ENCODE measurements at regions not wholly inside any gene's neighbourhood (a gene's known extent, or its start where the extent isn't known, plus 50 kb on each side); places are given as distances from the start of the nearest gene placed in this dataset.

- Histone ChIP-seq H4K20me1 (ENCODE audit: control insufficient read depth, insufficient read depth, low read length, poor library complexity, severe bottlenecking) (no peaks in the 10 kb centered on the region), H3K9me3 (ENCODE audit: control extremely low read depth in 1 of 3, control insufficient read depth in 2 of 3, insufficient read depth in 1 of 3, low read length in 2 of 3) (peaks cover 0 to 15% (median 0%) of the 10 kb centered on the region in 3 donors), H3K4me2 (replicated peaks; ENCODE audit: low read depth, low read length, poor library complexity, severe bottlenecking) (no peak overlapping the region), H3K27me3 (replicated peaks in 1 of 4; ENCODE audit: control extremely low read depth in 1 of 4, control insufficient read depth in 3 of 4, insufficient read depth in 4 of 4, low read length in 3 of 4) (peaks cover 0 to 29% (median 5%) of the 10 kb centered on the region in 4 experiments), H3K79me2 (ENCODE audit: control insufficient read depth, insufficient read depth, low read length) (no peaks in the 10 kb centered on the region), H3K4me3 (ENCODE audit: control extremely low read depth in 1 of 5, extremely low read depth in 1 of 5, insufficient read depth in 1 of 5, low read depth in 2 of 5, low read length in 4 of 5) (no peak overlapping the region), H3K4me1 (ENCODE audit: control insufficient read depth in 2 of 2, insufficient read depth in 2 of 2, low read length in 2 of 2) (no peaks in the 10 kb centered on the region), H3K27ac (ENCODE audit: low read length in 2 of 2) (no peak overlapping the region), H3K9ac (ENCODE audit: low read length) (no peak overlapping the region), H2AFZ (ENCODE audit: insufficient read depth, low read depth, low read length, poor library complexity, severe bottlenecking) (no peak overlapping the region), H3K36me3 (replicated peaks in 1 of 2; ENCODE audit: control extremely low read depth in 1 of 2, control insufficient read depth in 1 of 2, extremely low read depth in 1 of 2, insufficient read depth in 2 of 2, low read length in 1 of 2) (no peaks in the 10 kb centered on the region)
- POLR2A ChIA-PET = no interaction called here
- Mint-ChIP-seq H3K4me1 (no peaks in the 10 kb centered on the region), H3K27ac (no peak overlapping the region), H3K4me3 (no peak overlapping the region), H3K27me3 (peaks cover 26% of the 10 kb centered on the region), H3K9me3 (ENCODE audit: insufficient read depth) (peaks cover 10% of the 10 kb centered on the region)
- ATAC-seq (ENCODE audit: low read depth) (no peak), DNase-seq (no peak)
- CTCF ChIA-PET = no interaction called here
- 79% methylated on average over 3 of the region's 3 CpGs for WGBS (ENCODE audit: insufficient coverage)
- TF ChIP-seq EZH2 (IDR thresholded peaks at IDR 0.05; ENCODE audit: borderline replicate concordance, insufficient read depth, low read depth, low read length, poor library complexity, severe bottlenecking) (no peak), CTCF (IDR thresholded peaks at IDR 0.05) (no peak)
- intact Hi-C loops (cut with micrococcal nuclease) = no loop called here
These were observed 51.2 kb upstream of the PRR20G start for GRCh38 chr3:127339016-127339415.

- Histone ChIP-seq H3K36me3 (replicated peaks in 1 of 2; ENCODE audit: control extremely low read depth in 1 of 2, control insufficient read depth in 1 of 2, extremely low read depth in 1 of 2, insufficient read depth in 2 of 2, low read length in 1 of 2) (no peaks in the 10 kb centered on the region), H3K4me3 (ENCODE audit: control extremely low read depth in 1 of 5, extremely low read depth in 1 of 5, insufficient read depth in 1 of 5, low read depth in 2 of 5, low read length in 4 of 5) (no peak overlapping the region), H3K9me3 (ENCODE audit: control extremely low read depth in 1 of 3, control insufficient read depth in 2 of 3, insufficient read depth in 1 of 3, low read length in 2 of 3) (peaks cover 0 to 20% (median 0%) of the 10 kb centered on the region in 3 donors), H3K9ac (ENCODE audit: low read length) (no peak overlapping the region), H3K27ac (ENCODE audit: low read length in 2 of 2) (no peak overlapping the region), H3K79me2 (ENCODE audit: control insufficient read depth, insufficient read depth, low read length) (no peaks in the 10 kb centered on the region), H3K4me2 (replicated peaks; ENCODE audit: low read depth, low read length, poor library complexity, severe bottlenecking) (no peak overlapping the region), H2AFZ (ENCODE audit: insufficient read depth, low read depth, low read length, poor library complexity, severe bottlenecking) (no peak overlapping the region), H3K4me1 (ENCODE audit: control insufficient read depth in 2 of 2, insufficient read depth in 2 of 2, low read length in 2 of 2) (no peaks in the 10 kb centered on the region), H4K20me1 (ENCODE audit: control insufficient read depth, insufficient read depth, low read length, poor library complexity, severe bottlenecking) (no peaks in the 10 kb centered on the region), H3K27me3 (replicated peaks in 1 of 4; ENCODE audit: control extremely low read depth in 1 of 4, control insufficient read depth in 3 of 4, insufficient read depth in 4 of 4, low read length in 3 of 4) (peaks cover 0 to 29% (median 5%) of the 10 kb centered on the region in 4 experiments)
- Mint-ChIP-seq H3K4me3 (no peak overlapping the region), H3K27ac (no peak overlapping the region), H3K9me3 (ENCODE audit: insufficient read depth) (peaks cover 10% of the 10 kb centered on the region), H3K27me3 (peaks cover 22% of the 10 kb centered on the region), H3K4me1 (no peaks in the 10 kb centered on the region)
- no peak for TF ChIP-seq EZH2 (IDR thresholded peaks at IDR 0.05; ENCODE audit: borderline replicate concordance, insufficient read depth, low read depth, low read length, poor library complexity, severe bottlenecking)
- no peak for TF ChIP-seq CTCF (IDR thresholded peaks at IDR 0.05)
- intact Hi-C loops (cut with micrococcal nuclease) = no loop called here
- ChIA-PET POLR2A (no interaction called here), CTCF (no interaction called here)
- 25% methylated on average over 52 of the region's 52 CpGs for WGBS (ENCODE audit: insufficient coverage)
- no peak for ATAC-seq (ENCODE audit: low read depth)
- DNase-seq = no peak
These were observed 50.2 kb upstream of the PRR20G start for GRCh38 chr3:127337911-127338531.
